Prostate gland (tissue), 2 donors: ENCODE measurements at regions not wholly inside any gene's neighbourhood (a gene's known extent, or its start where the extent isn't known, plus 50 kb on each side); places are given as distances from the start of the nearest gene placed in this dataset.

Experiments
- CTCF ChIP-seq, 4 experiments: fragments of 200-600 bp in 2 of 4; fragments of 450-650 bp in 2 of 4; sonication (generic) in 2 of 4; IDR thresholded peaks; 1 replicate in 3 of 4; 2 replicates in 1 of 4; pipeline ENCODE4 v1.5.1; 2016 to 2019; ENCODE audit warnings: antibody characterized with exemption in 4 of 4, mild to moderate bottlenecking in 2 of 4, moderate library complexity in 2 of 4
- POLR2AphosphoS5 ChIP-seq: sonication (generic); formaldehyde crosslinking; IDR thresholded peaks from one replicate; pipeline ENCODE4 v1.6.1; 2017; ENCODE audit warnings: antibody characterized with exemption

- TF ChIP-seq CTCF (IDR thresholded peaks at IDR 0.05), result no peak
- no peak for TF ChIP-seq POLR2AphosphoS5
These were observed 612.6 kb downstream of the MRPL39 start for GRCh38 chr21:24994717-24995116.
